H1 (cell line): ENCODE measurements at regions not wholly inside any gene's neighbourhood (a gene's known extent, or its start where the extent isn't known, plus 50 kb on each side); places are given as distances from the start of the nearest gene placed in this dataset.

Experiments used
- CTCF ChIA-PET: fragments of 300-600 bp; sonication (Branson Sonifier 250); formaldehyde crosslinking; loops from one replicate; lab custom pipeline; 2021; ENCODE audit not compliant: partially characterized antibody; lab: Charles Lee
- POLR2A ChIA-PET: fragments of 300-600 bp; sonication (Branson Sonifier 250); formaldehyde crosslinking; loops from one replicate; lab custom pipeline; 2021; ENCODE audit warnings: inconsistent platforms; ENCODE audit not compliant: partially characterized antibody; lab: Charles Lee
- DNase-seq, 2 experiments: peaks; one replicate each; pipeline versions ENCODE4 v3.0.0 to v3.0.0-alpha.2; 2010 to 2022; ENCODE audit warnings: low spot score in 2 of 2, low read depth in 1 of 2, mixed read lengths in 1 of 2
- FAIRE-seq: peaks from 2 replicates; lab custom pipeline; 2011; peaks lifted over from hg19 to GRCh38; lab: Jason Lieb, UNC
- H2AFZ ChIP-seq: 2 replicates; pipeline ENCODE4 v1.8.1; 2012; ENCODE audit warnings: low read length, inconsistent platforms
- H2AK5ac ChIP-seq: 2 replicates; pipeline ENCODE4 v1.6.1; 2013; ENCODE audit warnings: low read depth, low read length
- H2BK120ac ChIP-seq: replicated peaks from 2 replicates; pipeline ENCODE3; 2013; ENCODE audit warnings: low read depth, low read length, inconsistent platforms
- H2BK12ac ChIP-seq: 2 replicates; pipeline ENCODE4 v1.6.1; 2013; ENCODE audit warnings: low read depth, low read length
- H2BK15ac ChIP-seq: 2 replicates; pipeline ENCODE4 v1.6.1; 2013; ENCODE audit warnings: low read length
- H2BK20ac ChIP-seq: 2 replicates; pipeline ENCODE4 v1.6.1; 2013; ENCODE audit warnings: low read length
- H2BK5ac ChIP-seq: 2 replicates; pipeline ENCODE4 v1.6.1; 2013; ENCODE audit warnings: low read depth, low read length
- H3K14ac ChIP-seq: 2 replicates; pipeline ENCODE4 v1.6.1; 2013; ENCODE audit warnings: inconsistent platforms; ENCODE audit not compliant: insufficient read length
- H3K18ac ChIP-seq: 2 replicates; pipeline ENCODE4 v1.6.1; 2013; ENCODE audit warnings: low read length; ENCODE audit errors: extremely low read depth
- H3K23ac ChIP-seq: 2 replicates; pipeline ENCODE4 v1.6.1; 2013; ENCODE audit warnings: inconsistent platforms; ENCODE audit not compliant: insufficient read length
- H3K23me2 ChIP-seq: 2 replicates; pipeline ENCODE4 v1.6.1; 2013; ENCODE audit warnings: low read depth, low read length
- H3K27ac ChIP-seq: 2 replicates; pipeline ENCODE4 v1.6.1; 2011; ENCODE audit warnings: low read depth, low read length, inconsistent platforms
- H3K27me3 ChIP-seq, 4 experiments: replicated peaks in 1 of 4; 1 replicate in 1 of 4; 2 replicates in 3 of 4; pipeline versions ENCODE4 v1.6.1 to v1.8.1; 2011 to 2013; ENCODE audit warnings: low read length in 3 of 4, mild to moderate bottlenecking in 3 of 4, inconsistent platforms in 2 of 4, mixed read lengths in 2 of 4, moderate library complexity in 1 of 4; ENCODE audit not compliant: control insufficient read depth in 3 of 4, insufficient read depth in 3 of 4; ENCODE audit errors: extremely low read depth in 1 of 4
- H3K36me3 ChIP-seq, 4 experiments: 2 replicates each; pipeline versions ENCODE4 v1.6.1 to v1.8.1; 2011 to 2013; ENCODE audit warnings: mild to moderate bottlenecking in 4 of 4, low read length in 3 of 4, moderate library complexity in 2 of 4, control low read depth in 1 of 4, inconsistent platforms in 1 of 4; ENCODE audit not compliant: insufficient read depth in 4 of 4, control insufficient read depth in 2 of 4
- H3K4ac ChIP-seq: replicated peaks from 2 replicates; pipeline ENCODE3; 2013; ENCODE audit warnings: low read length, low read depth, mixed read lengths, inconsistent platforms; ENCODE audit not compliant: insufficient read length
- H3K4me1 ChIP-seq, 4 experiments: replicated peaks in 1 of 4; 1 replicate in 1 of 4; 2 replicates in 3 of 4; pipeline versions ENCODE4 v1.6.1 to v1.8.1; 2011 to 2013; ENCODE audit warnings: low read length in 3 of 4, inconsistent platforms in 2 of 4, mixed read lengths in 1 of 4; ENCODE audit not compliant: insufficient read depth in 4 of 4, control insufficient read depth in 3 of 4
- H3K4me2 ChIP-seq, 2 experiments: 2 replicates each; pipeline versions ENCODE4 v1.6.1 to v1.8.1; 2011 to 2013; ENCODE audit warnings: low read depth in 2 of 2, low read length in 2 of 2, control low read depth in 1 of 2, inconsistent platforms in 1 of 2, mild to moderate bottlenecking in 1 of 2; ENCODE audit not compliant: insufficient read depth in 1 of 2
- H3K4me3 ChIP-seq, 4 experiments: fragments of 200-600, 300-600 bp in 1 of 4; sonication (generic), shearing (Covaris generic), sonication (Bioruptor Twin) in 1 of 4; 2 replicates each; pipeline versions ENCODE4 v1.5.1 to v1.8.1; 2011 to 2016; ENCODE audit warnings: low read length in 4 of 4, low read depth in 3 of 4, control low read depth in 2 of 4, inconsistent platforms in 2 of 4, mild to moderate bottlenecking in 2 of 4, mixed read lengths in 1 of 4, moderate library complexity in 1 of 4; ENCODE audit not compliant: insufficient read depth in 2 of 4; ENCODE audit errors: extremely low read depth in 1 of 4
- H3K56ac ChIP-seq: replicated peaks from 2 replicates; pipeline ENCODE3; 2013; ENCODE audit warnings: low read depth, mild to moderate bottlenecking, mixed read lengths, low read length, inconsistent platforms; ENCODE audit not compliant: insufficient read length
- H3K79me1 ChIP-seq: 2 replicates; pipeline ENCODE4 v1.6.1; 2013; ENCODE audit warnings: low read depth, low read length, control low read depth
- H3K79me2 ChIP-seq, 2 experiments: 2 replicates each; pipeline versions ENCODE4 v1.6.1 to v1.8.1; 2012 to 2013; ENCODE audit warnings: low read length in 2 of 2, mild to moderate bottlenecking in 2 of 2, inconsistent platforms in 1 of 2; ENCODE audit not compliant: insufficient read depth in 2 of 2, control insufficient read depth in 1 of 2
- H3K9ac ChIP-seq, 4 experiments: replicated peaks in 1 of 4; 1 replicate in 1 of 4; 2 replicates in 3 of 4; pipeline versions ENCODE4 v1.6.1 to v1.8.1; 2011 to 2013; ENCODE audit warnings: low read depth in 3 of 4, low read length in 3 of 4, control low read depth in 2 of 4, mild to moderate bottlenecking in 2 of 4, moderate library complexity in 2 of 4, inconsistent platforms in 1 of 4; ENCODE audit errors: extremely low read depth in 1 of 4
- H3K9me3 ChIP-seq, 2 experiments: 2 replicates each; pipeline versions ENCODE4 v1.6.1 to v1.8.1; 2012 to 2013; ENCODE audit warnings: mild to moderate bottlenecking in 2 of 2, moderate library complexity in 2 of 2, control low read depth in 1 of 2, inconsistent platforms in 1 of 2, low read depth in 1 of 2, low read length in 1 of 2, mixed read lengths in 1 of 2; ENCODE audit not compliant: insufficient read depth in 2 of 2
- H4K20me1 ChIP-seq, 2 experiments: replicated peaks in 1 of 2; 2 replicates each; pipeline versions ENCODE3 to v1.8.1; 2011 to 2013; ENCODE audit warnings: inconsistent platforms in 2 of 2, low read length in 2 of 2, mild to moderate bottlenecking in 1 of 2; ENCODE audit not compliant: insufficient read depth in 2 of 2, control insufficient read depth in 1 of 2
- H4K5ac ChIP-seq: 2 replicates; pipeline ENCODE4 v1.6.1; 2013; ENCODE audit warnings: low read length, low read depth, mixed read lengths, inconsistent platforms; ENCODE audit not compliant: insufficient read length
- H4K8ac ChIP-seq: 2 replicates; pipeline ENCODE4 v1.8.0; 2013; ENCODE audit warnings: mild to moderate bottlenecking, moderate library complexity, low read length, inconsistent platforms; ENCODE audit not compliant: insufficient read depth; ENCODE audit errors: extremely low read depth
- H4K91ac ChIP-seq: replicated peaks from 2 replicates; pipeline ENCODE3; 2013; ENCODE audit warnings: low read length, mixed read lengths, inconsistent platforms; ENCODE audit not compliant: insufficient read length
- CHD2 ChIP-seq: IDR thresholded peaks from 2 replicates; pipeline ENCODE4 v1.6.1; 2012; ENCODE audit warnings: low read length, improper control_type of control experiment
- CREB1 ChIP-seq: IDR thresholded peaks from 2 replicates; pipeline ENCODE4 v1.6.1; 2012; ENCODE audit warnings: inconsistent platforms
- E2F6 ChIP-seq: IDR thresholded peaks from 2 replicates; pipeline ENCODE4 v1.6.1; 2012; ENCODE audit warnings: inconsistent platforms
- EGR1 ChIP-seq: IDR thresholded peaks from 2 replicates; pipeline ENCODE4 v1.6.1; 2011; ENCODE audit warnings: low read depth, low read length, borderline replicate concordance
- FOSL1 ChIP-seq: IDR thresholded peaks from 2 replicates; pipeline ENCODE4 v1.6.1; 2011; ENCODE audit warnings: mild to moderate bottlenecking, low read depth, low read length, moderate library complexity; ENCODE audit not compliant: insufficient read depth
- JUND ChIP-seq: IDR thresholded peaks from 2 replicates; pipeline ENCODE4 v1.6.1; 2011; ENCODE audit warnings: mild to moderate bottlenecking, improper control_type of control experiment, low read length
- KDM4A ChIP-seq: IDR thresholded peaks from one replicate; pipeline ENCODE4 v1.7.1; 2012; ENCODE audit warnings: low read depth, mild to moderate bottlenecking, moderate library complexity, low read length, inconsistent platforms; ENCODE audit not compliant: severe bottlenecking
- KDM5A ChIP-seq: fragments of 200-600 bp; IDR thresholded peaks from 2 replicates; pipeline ENCODE4 v1.7.1; 2012; ENCODE audit warnings: mild to moderate bottlenecking, low read length, inconsistent platforms, mixed read lengths
- MAFK ChIP-seq: IDR thresholded peaks from 2 replicates; pipeline ENCODE4 v1.6.1; 2012; ENCODE audit warnings: low read depth, mild to moderate bottlenecking, improper control_type of control experiment, low read length
- NANOG ChIP-seq: IDR thresholded peaks from 2 replicates; pipeline ENCODE4 v1.6.1; 2011; ENCODE audit warnings: low read length, low read depth, mild to moderate bottlenecking, inconsistent platforms; ENCODE audit not compliant: insufficient read depth, poor library complexity, severe bottlenecking
- POLR2A ChIP-seq, 2 experiments: IDR thresholded peaks; 1 replicate in 1 of 2; 2 replicates in 1 of 2; pipeline ENCODE4 v1.6.1; 2011; ENCODE audit warnings: low read depth in 2 of 2, low read length in 2 of 2, mild to moderate bottlenecking in 2 of 2; ENCODE audit errors: control extremely low read depth in 1 of 2
- SP4 ChIP-seq: IDR thresholded peaks from 2 replicates; pipeline ENCODE4 v1.6.1; 2012; ENCODE audit warnings: low read length, inconsistent platforms
- TAF7 ChIP-seq: optimal IDR thresholded peaks from 2 replicates; pipeline ENCODE3; 2011; ENCODE audit warnings: low read depth, mild to moderate bottlenecking, inconsistent platforms, low read length, moderate library complexity, borderline replicate concordance
- TEAD4 ChIP-seq: IDR thresholded peaks from 2 replicates; pipeline ENCODE4 v1.6.1; 2012; ENCODE audit warnings: low read depth, low read length, inconsistent platforms, mixed read lengths
- ZNF274 ChIP-seq: IDR thresholded peaks from 2 replicates; pipeline ENCODE4 v1.7.0; 2012; ENCODE audit warnings: low read length, borderline replicate concordance; ENCODE audit errors: extremely low read depth
- WGBS, 2 experiments: shearing (Covaris generic) in 1 of 2; methylation state at CpG; one replicate each; pipeline versions ENCODE4 v1.1.6 to v1.1.7; 2013 to 2015; ENCODE audit warnings: low lambda C conversion rate in 2 of 2, mixed read lengths in 2 of 2, inconsistent platforms in 1 of 2, low coverage in 1 of 2, missing lambda C conversion rate in 1 of 2; ENCODE audit not compliant: insufficient replicate concordance in 2 of 2, insufficient coverage in 1 of 2, insufficient read length in 1 of 2; ENCODE audit errors: extremely low coverage in 1 of 2, missing lambda C conversion rate in 1 of 2; 5-methylcytosine and 5-hydroxymethylcytosine counted together

GRCh38 chr9:107839371-107839770 is 349.8 kb upstream of the KLF4 start:
- Histone ChIP-seq H3K4me1 (no peaks in the 10 kb centered on the region), H3K14ac (no peak overlapping the region), H3K18ac (no peak overlapping the region), H3K4me3 (no peak overlapping the region), H3K27ac (no peak overlapping the region), H4K5ac (no peak overlapping the region), H3K4ac (no peak overlapping the region), H2AFZ (no peak overlapping the region), H3K23ac (no peak overlapping the region), H3K79me1 (no peaks in the 10 kb centered on the region), H2BK120ac (no peak overlapping the region), H3K56ac (no peak overlapping the region), H3K4me2 (no peak overlapping the region), H3K9ac (no peak overlapping the region), H4K91ac (no peak overlapping the region), H3K9me3 (no peaks in the 10 kb centered on the region), H2AK5ac (no peak overlapping the region), H3K27me3 (no peaks in the 10 kb centered on the region), H3K36me3 (no peaks in the 10 kb centered on the region), H3K23me2 (no peaks in the 10 kb centered on the region), H4K20me1 (no peaks in the 10 kb centered on the region), H2BK15ac (no peak overlapping the region), H3K79me2 (no peaks in the 10 kb centered on the region), H2BK20ac (no peak overlapping the region), H2BK12ac (no peak overlapping the region), H2BK5ac (no peak overlapping the region), H4K8ac (no peak overlapping the region)
- FAIRE-seq (no peak), DNase-seq (no peak)
- TF ChIP-seq POLR2A (IDR thresholded peaks at IDR 0.05; ENCODE audit: control extremely low read depth in 1 of 2, low read depth in 2 of 2, low read length in 2 of 2) (no peak), JUND (no peak), CHD2 (no peak), TEAD4 (no peak), E2F6 (no peak), FOSL1 (no peak), SP4 (no peak), TAF7 (no peak), NANOG (no peak), EGR1 (no peak), KDM4A (no peak), MAFK (no peak), KDM5A (no peak), ZNF274 (no peak), CREB1 (no peak)
- ChIA-PET CTCF (interaction anchor here (1.1 to 2.1 kb wide), 2 partner anchors 15 to 415 kb away, joined by 3 to 4 read pairs; no protein-coding TSS in a partner anchor), POLR2A (no interaction called here)
- 89% methylated on average over 1 of the region's 1 CpG; no CpG with 5 or more reads in 1 of the 2 experiments for WGBS, 2 experiments
